Glomerular endothelial cell (primary cell): ENCODE measurements at regions not wholly inside any gene's neighbourhood (a gene's known extent, or its start where the extent isn't known, plus 50 kb on each side); places are given as distances from the start of the nearest gene placed in this dataset.
A peak's percentile ranks its signal among the peaks of the same experiment; 100 is the strongest.
"Not testable (repeated sequence)": the region's sequence is repeated elsewhere in the genome, so short reads cannot be mapped to it uniquely, and the experiment has no call there.

Source experiments
- DNase-seq: peaks from one replicate; pipeline ENCODE4 v3.0.0-alpha.2; 2011; ENCODE audit warnings: low read depth, low spot score; ENCODE audit errors: extremely low read depth

DNA sequence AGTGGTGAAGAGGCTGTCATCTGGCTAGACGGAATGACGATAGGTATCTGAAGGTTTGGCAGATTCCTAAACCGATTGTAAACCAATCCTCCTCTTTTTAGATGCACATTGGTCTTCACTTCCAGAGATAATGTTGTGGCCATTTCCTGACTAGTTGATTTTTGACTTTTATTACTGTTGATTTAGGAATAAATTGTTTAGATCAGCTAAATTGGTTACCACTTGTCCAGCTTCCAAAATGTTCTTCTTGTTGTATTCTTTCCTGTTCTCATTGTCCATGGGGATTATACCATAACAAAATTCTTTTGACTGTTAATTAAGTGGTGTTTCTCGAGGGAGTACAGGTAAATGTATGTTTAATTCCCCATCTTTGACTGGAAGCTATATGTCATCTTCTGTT, 119.7 kb downstream of the MACROH2A1 start:
- no peak for DNase-seq

DNA sequence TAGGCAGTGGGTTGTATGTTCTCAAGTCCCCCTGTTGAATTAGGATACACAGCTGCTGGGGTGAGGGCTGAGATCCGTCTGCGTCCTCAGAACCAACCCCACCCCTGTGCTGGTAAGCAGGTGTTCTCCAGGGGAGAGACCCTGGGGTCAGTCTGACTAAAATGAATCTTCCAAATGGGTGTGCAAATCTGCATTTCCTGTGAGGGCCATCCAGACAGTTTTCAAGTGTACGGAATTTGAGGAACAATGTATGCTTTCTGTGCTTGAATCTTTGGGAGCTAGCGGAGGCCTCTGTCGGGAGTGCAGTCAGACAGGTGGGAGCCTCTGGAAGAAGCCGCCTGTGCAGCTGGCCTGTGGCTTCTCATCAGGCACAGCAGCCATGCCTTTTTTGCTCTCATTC, 122.9 kb downstream of the MACROH2A1 start:
- no peak for DNase-seq

DNA sequence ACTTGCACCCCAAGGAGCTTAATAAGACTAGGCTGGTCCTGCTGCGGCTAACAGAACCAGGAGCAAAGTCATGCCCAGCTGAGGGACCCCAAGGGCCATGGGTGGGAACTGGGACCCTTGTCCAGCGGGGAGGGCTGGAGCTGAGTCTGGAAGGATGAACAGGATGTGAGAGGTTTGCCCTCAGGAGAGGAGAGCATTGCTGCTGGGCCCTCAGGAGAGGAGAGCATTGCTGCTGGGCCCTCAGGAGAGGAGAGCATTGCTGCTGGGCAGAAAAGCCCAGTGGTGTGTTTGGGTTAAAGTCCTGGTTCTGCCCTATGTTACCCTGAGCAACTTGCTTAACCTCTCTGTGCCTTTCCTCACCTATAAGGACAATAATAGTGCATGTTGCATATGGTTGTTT, 125.8 kb downstream of the MACROH2A1 start:
- no peak for DNase-seq

GRCh38 chr5:135272311-135272805, 126.7 kb downstream of the MACROH2A1 start:
- no peak for DNase-seq

- DNase-seq = no peak
Measured at GRCh38 chr5:135271533-135272310, 127.3 kb downstream of the MACROH2A1 start.

DNA sequence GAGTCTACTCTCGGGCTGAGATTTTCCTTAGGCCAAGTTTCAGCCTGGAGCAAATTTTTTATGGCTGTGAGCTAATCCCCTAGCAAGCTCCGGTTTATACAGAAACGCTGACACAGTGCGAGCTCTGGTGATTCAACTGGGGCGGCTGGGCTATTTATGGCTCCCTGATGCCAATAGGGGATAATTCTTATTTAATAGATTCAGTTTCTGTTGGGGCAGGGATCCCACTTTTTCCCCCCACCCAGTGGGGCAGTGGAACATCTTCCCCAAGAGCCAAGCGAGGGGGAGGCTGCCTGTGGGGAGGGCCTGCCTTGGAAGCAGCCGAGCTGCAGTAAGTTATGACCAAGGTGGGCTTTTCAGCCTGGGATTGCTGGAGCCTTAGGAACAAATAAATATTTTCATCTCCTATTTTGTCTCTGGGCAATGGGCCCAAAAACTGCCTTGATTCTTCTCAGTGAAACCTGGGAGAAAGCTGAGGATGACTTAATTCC, 129.1 kb downstream of the MACROH2A1 start:
- DNase-seq = no peak

- peak; percentile 23 for DNase-seq
Measured at GRCh38 chr5:135269199-135269598, 129.8 kb downstream of the MACROH2A1 start.

DNA sequence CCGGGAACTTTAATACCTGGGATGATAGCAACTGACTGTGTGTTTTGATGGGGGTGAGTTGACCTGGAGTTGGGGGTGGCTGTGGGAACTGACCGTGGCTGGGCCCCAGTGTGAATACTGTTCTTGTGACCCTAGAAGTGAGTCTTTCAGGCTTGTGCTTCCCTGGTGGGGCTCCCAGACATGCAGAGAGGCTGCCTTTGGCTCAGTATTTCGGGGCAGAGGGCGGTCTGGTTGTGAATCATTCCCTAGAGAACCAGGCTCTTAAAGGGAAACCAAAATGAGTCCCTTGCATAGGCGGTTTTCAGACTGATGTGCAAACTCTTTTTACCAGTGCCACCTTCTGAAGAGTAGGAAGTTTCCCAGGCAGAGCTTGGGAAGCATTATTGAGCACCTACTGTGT, 132.1 kb downstream of the MACROH2A1 start:
- no peak for DNase-seq

- no peak for DNase-seq
Measured at GRCh38 chr5:135266303-135266635, 132.8 kb downstream of the MACROH2A1 start.

- no peak for DNase-seq
Measured at GRCh38 chr5:135265497-135266302, 133.3 kb downstream of the MACROH2A1 start.

- DNase-seq = no peak
Measured at GRCh38 chr5:135264451-135265440, 134.3 kb downstream of the MACROH2A1 start.

DNA sequence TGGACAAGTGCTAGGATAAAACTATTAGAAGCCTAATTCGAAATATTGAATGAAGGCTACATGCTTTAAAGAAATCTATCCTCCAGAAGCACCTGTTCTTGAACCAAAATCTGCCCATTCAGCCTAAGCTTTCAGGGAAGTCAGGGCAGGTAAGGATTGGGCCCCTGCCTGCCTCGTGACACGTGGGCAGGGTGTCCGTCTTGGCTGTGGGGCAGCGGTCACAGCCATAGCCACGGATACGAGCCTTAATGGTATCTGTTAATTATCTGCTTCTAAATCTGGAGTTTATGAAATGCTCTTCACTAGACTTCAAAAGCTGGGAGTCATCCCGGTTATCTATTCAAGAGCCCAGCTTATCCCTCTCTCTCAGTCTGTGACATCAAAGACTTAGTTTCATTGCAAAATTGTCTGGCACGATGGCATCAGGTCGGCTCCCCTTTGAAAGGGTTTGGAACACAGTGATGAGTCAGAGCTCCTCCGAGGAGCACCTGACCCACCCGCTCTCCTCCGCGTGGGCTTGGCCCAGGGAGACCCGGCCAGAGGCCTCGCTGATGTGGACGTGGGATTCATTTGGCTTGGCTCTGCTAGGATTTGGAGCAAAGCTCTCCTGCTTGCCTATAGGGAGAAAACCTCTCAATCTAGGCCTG, 135.9 kb downstream of the MACROH2A1 start:
- DNase-seq = no peak

- DNase-seq = no peak
Measured at GRCh38 chr5:135262364-135262763, 136.7 kb downstream of the MACROH2A1 start.

DNA sequence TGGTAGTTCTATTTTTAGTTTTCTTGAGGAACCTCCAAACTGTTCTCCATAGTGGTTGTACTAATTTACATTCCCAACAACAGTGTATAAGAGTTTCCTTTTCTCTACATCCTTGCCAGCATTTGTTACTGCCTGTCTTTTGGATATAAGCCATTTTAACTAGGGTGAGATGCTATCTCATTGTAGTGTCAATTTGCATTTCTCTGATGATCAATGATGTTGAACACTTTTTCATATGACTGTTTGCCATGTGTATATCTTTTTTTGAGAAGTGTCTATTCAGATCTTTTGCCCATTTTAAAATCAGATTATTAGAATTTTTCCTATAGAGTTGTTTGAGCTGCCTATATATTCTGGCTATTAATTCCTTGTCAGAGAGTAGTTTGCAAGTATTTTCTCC, 138.9 kb downstream of the MACROH2A1 start:
- DNase-seq = not testable (repeated sequence)

DNA sequence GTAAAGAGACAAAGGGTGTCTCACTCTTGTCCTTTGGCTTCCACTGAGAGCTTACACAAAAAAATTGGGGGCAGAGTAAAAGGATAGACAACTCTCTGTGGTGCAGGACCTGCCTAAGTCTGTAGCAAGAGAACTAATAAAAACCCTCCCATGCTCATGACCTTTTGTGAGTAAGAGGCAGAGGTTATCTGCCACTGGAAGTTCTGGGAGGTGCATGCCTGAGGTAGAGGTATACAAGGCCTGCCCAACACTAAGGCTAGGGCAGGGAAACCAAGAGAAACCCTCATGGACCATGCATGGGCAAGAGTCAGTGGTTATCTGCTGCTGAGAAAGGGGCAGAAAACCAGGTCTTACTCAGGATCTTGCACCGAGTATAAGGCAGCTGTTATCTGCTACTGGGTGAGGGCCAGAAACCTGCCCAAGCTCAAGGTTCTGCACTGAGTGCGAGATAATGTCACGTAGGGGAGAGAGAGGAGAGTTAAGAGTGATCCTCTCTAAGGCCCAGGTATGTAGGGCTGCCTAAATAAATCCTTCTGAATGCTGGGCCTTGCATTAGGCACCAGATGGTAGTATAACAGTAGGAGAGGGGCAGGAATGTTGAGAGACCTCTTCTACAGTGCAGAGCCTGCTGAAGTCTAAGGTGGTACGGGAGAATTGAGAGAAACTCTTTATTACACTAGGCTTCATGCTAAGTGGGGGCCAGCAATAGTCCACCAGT, 143.4 kb downstream of the MACROH2A1 start:
- no peak for DNase-seq

DNA sequence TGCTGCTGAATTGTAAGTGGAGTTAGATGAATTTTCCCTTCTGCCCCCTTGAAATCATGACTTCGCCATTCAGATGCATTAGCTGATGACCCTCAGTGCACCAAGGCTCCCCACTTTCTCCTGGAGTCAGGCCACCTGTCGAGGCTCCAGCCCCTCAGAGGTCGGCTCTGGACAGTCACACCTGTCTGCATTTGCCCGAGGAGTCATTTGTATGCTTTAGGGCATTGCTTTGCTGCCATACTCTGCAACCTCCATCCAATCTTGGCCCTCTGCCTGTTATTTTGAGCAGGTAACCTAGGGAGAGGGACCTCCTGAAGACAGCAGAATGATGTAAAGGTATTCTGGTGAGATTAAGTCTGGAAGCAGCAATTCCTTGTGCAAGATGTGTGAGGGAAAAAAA, 144.8 kb downstream of the MACROH2A1 start:
- DNase-seq = no peak

- DNase-seq = no peak
Measured at GRCh38 chr5:135253601-135254178, 145.3 kb downstream of the MACROH2A1 start.

GRCh38 chr5:135251093-135251492, 147.9 kb downstream of the MACROH2A1 start:
- no peak for DNase-seq

DNA sequence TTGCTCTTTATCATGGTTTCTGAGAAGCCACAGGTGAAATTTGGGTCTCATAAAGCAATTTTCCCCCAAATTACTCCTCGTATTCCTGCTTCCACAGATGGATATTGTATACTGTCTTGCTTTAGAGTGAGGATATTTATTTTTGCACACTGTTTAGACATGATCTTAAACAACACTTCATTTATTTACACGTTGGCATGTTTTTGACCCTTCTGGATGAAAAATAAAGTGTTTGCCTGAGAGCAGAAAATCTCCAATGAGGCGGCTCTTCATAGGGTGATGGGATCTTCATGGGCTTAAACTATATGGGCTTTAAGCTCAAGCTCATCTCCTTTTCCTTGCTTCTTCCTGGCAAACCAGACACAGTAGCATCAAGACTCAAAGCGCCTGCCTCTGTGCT, 148.4 kb downstream of the MACROH2A1 start:
- DNase-seq = no peak
